Stimulated activated CD8-positive, alpha-beta memory T cell treated with anti-CD3 and anti-CD28 coated beads, Interleukin-15, amount 100 ng/mL, for 1 hour (primary cell): ENCODE measurements at regions not wholly inside any gene's neighbourhood (a gene's known extent, or its start where the extent isn't known, plus 50 kb on each side); places are given as distances from the start of the nearest gene placed in this dataset.

Experiments
- DNase-seq: peaks from one replicate; pipeline ENCODE4 v3.0.0-alpha.2; 2020; ENCODE audit warnings: low read depth

DNA sequence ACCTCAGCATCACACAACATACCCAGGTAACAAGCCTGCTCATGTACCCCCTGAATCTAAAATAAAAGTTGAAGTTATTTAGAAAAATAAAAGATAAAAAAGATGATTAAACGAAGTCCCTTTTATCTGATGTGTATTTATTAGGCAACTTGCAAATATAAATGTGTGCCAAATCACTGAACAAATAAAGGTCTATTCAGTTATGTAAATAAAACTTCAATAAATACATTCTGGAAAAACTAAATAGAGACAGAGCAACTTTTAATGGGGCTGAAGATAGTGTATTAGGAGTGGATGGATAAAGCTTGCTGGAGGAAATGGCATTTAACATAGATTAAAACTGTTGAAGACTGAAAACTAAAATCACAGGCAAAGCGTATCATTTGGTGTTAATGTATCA lies 678.0 kb upstream of the GRM7 start:
- no peak for DNase-seq

DNA sequence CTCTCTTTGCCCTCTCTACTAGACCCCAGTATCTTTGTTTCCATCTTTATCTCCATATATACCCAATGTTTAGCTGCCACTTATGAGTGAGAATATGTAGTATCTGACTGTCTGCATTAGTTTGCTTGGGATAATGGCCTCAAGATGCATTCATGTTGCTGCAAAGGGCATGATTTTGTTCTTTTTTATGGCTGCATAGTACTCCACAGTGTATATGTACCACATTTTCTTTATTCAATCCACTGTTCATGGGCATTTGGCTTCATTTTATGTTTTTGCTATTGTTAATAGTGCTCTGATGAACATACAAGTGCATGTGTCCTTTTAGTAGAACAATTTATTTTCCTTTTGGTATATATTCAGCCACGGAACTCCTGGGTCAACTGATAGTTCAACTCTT lies 671.5 kb upstream of the GRM7 start:
- DNase-seq, result no peak

DNA sequence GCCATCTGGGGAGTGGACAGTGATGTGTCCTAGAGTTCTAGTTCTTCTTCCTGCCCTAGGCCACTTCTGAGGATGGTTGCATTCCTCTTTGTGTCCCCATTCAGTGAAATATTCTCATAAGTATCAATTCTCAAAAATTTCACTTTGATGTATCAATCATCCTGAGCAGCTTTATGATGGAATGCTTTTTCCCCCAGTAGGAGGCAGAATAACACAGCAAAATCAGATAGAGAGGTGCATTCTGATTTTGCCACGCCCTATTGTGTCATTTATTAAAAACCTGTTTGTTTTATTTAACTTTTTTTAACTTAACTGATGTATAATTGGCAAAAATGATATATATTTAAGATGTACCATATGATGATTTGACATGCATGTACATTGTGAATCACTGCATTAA lies 656.0 kb upstream of the GRM7 start:
- DNase-seq, result no peak

DNA sequence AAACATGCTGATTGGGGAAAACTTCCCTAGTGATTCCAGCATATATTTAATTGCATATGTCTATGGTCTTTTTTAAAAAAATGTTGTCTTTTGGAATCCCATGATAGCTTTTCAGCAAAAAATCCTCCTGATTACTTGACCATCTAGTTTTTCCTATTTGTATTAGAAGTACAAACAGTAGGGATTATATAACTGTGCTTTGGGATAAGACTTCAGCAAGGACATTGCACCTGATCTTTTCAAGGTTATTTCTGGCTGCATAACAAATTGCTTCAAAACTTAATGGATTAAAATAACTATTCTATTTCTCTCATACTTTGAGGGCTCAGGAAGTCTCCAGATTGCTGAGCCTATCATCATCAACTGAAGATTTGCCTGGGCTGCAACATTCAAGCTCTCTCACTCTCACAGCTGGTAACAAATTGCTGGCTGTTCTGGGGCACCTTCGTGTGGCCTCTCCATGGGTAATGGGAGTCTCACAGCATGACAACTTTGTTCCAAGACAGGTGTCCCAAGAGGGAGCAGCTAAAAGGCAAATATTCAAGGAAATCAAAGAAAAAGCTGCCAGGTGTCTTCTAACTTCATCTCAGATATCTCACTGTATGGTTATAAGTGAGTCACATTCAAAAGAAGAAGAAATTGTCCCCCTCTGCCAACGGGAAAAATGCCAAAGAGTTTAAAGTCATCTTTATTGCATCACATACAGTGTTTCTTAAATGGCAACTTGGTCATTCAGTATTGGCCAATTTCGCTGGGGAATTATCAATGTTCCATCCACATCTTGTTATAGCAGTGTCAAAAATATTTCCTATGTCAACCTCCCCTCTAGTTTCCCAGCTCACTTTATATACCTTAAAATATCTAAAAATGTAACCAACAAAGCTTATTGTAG lies 644.5 kb upstream of the GRM7 start:
- DNase-seq, result no peak

DNA sequence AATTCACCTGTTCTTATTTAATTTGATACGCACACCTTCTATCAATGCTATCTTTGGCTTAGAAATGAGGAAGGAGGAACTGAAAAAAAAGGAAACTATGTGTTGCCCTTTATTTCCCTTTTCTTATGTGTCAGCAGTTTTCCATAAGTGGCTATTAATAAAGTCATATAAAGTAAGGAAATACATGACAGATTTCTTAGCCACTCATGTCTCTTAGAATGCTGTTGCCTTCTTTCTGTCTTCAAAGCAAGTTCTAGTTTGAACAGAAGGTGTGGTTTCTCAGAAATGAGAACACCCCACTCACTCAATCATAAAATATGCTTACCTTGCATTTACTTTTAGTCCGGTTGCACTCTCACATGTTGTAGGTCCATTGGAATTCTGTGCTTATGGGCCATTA lies 640.5 kb upstream of the GRM7 start:
- DNase-seq, result no peak

DNA sequence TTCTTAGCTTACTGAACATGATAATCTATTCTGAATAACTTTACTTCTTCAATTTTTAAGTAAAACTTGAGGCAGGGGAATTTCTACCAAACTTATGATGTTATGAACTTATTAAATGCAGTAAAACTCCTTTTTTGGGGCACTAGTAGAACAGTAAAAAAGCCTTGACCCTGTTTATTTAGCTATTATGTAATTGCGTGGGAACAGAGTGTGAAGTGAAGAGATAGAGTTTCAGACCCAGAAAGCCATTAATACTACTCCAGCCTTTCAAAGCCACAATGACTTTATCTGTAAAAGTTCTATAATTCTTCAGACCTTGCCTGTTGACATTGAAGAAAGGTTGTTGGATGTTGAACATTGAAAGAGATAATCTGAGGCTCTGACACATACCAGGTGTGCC lies 638.8 kb upstream of the GRM7 start:
- no peak for DNase-seq

DNA sequence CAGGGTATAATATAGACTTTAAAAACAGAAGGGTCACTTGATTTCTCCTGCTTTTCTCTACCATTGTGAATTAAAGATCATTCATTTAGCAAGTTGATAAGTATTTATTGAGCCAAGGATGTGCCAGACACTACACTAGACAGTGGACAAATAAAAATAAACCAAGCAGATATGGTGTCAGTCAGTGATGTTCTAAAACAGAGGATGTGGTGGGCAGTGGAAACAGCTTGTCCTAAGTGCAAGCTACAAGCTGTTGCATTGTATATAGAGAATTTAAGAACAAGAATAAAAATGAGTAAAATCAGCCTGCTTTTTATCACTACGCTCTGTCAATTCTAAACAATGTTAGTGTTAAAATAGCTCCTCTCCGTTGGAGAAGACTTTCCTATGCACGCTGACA lies 637.3 kb upstream of the GRM7 start:
- DNase-seq, result no peak

DNA sequence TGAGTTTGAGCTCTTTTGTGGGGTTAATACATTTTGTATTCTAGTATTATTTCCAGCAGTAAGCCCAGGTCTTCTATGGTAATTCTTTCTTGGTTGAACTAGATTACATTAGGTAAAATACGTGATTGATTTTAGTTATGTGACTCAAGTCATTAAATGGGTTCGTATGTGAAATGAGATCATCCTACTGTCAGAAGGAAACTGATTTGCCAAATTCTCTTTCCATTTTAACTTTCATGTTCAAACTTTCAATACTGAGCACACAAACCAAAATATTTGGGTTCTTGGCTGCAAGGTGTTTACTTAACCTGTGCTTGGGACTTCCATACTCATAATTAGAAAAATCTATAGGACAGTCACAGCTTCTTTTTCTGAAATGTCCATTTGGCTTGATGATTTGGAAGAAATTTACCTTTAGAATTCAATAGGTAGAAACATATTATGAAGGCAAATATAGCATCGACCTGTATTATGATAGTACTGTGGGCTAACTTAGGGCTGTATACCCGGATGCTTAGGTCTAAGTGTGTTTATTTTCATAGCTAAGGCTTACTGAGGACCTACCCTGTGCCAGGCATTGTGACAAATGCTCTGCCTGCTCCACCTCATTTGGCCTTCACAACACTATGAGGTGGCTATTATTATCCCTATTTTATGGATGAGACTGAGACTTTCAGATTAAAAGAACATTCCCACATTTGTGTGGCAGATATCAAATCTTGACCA lies 631.8 kb upstream of the GRM7 start:
- DNase-seq, result no peak

DNA sequence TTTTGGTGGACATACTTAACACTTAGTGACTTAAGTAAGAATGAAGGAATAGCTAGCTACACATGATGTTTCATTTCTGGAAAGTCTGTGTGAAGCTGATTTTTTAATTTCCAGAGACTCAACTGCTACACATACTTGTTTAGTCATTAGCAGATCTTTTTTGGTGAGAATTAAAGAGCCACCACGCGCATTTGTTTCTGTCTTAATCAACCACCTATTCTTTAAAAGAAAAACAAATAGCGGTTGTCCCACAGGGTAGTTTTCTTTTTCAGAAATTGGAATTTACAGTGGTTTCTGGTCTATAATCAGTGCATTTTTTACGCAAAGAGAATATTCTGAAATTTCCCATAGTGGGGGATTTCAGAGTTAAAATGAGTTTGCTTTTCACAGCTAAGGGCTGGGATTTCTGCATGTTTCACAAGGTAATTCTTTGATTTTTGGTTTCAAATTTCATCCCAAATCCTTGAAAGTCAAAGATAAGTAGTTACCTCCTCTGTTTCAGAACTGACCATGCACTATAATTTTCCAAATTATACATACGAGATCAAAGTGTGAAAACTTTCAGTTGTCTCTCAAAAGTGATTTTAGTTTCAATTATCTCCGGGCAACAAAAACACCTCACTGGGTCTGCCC lies 631.0 kb upstream of the GRM7 start:
- DNase-seq, result no peak

DNA sequence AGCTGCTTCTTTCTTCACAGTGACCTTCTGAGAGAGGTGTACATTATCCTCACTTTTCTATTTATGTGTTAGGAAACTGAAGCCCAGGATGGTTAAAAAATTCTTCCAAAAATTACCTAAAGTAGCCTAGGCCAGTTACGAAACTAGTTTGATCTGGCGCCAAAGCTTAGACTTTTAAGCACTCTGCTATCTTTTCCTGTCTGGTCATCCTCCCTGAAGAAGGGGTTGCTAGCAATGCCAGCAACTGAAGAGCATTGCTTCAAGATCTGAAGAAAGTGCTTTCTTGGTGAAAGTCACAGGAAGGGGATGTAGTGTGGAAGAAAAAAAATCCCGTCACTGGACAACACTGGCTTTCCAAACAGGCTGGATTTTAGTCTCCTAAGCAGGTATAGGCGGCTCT lies 618.8 kb upstream of the GRM7 start:
- no peak for DNase-seq

DNA sequence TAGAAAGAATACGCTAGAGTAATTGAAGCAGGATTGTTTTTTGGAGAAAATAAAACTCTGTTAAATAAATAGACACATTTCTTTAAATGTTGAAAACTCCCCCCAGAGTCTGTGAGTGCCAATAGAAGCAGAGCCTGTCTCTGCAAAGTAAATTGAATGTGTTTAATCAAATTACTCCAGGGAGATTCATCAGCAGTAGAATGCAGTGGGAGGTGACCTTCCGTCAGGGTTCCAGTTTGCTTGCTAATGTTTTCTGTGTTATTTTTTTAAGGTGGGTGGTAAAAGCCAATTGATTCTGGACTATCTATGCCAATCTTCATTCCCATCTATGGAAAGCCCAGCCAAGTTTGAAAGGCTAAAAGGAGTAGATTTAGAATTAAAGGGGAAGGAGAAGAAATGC lies 612.4 kb upstream of the GRM7 start:
- DNase-seq, result no peak

DNA sequence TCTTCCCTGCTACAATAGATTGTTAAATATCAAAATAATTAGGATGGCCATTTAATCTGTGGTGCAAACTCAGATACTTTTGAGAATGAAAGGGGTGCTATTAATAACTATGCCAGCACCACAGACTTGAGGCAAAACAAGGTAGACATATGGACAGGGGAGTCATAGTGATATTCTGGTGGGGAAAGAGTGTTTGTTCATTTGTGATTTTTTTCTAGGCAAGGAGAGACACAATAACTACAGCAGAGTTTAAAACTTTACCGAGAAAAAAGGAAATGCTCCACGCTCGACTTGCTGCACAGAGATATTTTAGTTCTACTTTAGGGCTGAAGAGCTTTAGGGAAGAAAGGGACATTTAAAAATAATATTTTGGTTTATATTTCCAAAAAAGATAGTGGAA lies 611.2 kb upstream of the GRM7 start:
- DNase-seq, result no peak

DNA sequence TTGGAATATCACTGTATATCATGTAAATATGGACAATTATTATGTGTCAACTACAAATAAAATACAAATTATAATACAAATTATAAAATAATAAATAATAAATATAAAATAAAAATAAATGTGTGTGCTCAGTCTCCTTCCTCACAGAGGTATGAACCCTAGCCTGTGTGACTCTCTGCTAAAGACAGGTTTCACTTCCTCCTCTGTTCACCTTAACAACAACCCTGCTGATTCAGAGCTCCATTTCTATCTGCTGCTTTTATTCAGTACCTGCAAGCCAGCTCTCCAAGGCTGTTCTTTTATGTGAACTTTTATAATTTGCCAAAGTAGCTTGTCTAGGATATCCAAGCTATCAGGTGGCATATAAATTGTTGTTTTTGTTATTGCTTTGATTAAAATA lies 610.7 kb upstream of the GRM7 start:
- no peak for DNase-seq

DNA sequence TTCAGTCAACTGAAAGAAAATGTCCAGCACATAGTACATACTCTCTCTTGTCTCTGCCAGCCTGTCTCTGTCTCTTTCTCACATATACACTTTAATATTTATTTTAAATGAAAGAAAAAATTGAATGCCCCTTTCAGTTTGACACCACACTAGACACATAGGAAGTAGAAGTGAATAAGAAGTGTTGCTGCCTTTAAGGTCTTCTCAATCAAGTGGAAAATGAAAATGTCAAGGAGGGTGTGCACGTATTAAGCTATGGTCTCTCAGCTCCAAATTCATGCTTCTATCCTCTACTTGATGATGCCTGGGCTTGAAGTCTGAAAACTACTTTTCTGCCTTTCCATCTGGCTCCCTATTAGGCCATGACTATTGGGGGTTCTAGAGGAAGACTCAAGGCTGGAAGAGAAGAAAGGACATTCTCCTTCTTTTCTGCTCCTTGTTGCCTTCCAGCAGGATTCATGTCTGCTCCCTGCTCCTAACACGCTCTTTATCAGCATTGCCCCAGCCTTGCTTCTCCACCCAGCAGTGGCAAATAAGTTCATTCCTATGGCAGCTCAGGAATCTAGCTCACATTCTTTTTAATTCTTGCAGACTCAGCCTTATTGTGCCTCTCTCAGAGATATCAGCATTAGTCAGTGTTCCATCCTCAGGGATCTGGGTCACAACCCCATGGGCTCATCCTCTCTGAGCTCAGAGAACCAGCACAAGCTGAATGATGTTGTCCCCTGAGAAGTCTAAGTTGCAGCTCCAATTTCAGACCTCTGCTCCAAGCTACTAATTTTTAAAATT lies 609.1 kb upstream of the GRM7 start:
- DNase-seq, result no peak

DNA sequence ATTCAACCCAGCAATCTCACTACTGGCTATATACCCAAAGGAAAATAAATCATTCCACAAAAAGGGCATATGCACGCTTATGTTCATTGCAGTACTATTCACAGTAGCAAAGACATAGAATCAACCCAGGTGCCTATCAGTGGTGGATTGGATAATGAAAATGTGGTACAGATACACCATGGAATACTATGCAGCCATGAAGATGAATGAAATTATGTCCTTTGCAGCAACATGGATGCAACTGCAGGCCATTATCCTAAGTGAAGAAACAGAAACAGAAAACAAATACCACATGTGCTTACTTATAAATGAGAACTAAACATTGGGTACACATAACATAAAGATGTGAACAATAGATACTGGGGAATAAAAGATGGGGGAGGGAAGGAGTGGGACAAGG lies 606.4 kb upstream of the GRM7 start:
- no peak for DNase-seq

DNA sequence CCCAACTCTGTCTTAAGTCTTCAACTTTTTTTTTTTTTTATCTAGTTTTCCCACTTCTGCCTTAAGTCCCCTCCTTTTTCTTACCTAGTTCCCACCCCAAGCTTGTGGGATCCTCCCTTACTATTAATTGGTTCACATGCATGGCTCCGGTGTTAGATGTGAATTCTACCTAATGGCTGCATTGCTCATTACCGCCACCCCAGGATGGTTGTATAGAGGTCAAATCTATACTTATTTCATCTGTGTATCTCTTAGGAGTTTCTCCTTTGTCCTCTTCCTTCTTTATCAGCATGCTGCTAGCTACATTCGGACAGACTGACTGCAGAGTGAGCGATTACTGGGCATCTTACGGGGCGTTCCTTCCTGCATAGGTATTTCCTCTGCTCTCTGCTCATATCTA lies 605.7 kb upstream of the GRM7 start:
- no peak for DNase-seq

DNA sequence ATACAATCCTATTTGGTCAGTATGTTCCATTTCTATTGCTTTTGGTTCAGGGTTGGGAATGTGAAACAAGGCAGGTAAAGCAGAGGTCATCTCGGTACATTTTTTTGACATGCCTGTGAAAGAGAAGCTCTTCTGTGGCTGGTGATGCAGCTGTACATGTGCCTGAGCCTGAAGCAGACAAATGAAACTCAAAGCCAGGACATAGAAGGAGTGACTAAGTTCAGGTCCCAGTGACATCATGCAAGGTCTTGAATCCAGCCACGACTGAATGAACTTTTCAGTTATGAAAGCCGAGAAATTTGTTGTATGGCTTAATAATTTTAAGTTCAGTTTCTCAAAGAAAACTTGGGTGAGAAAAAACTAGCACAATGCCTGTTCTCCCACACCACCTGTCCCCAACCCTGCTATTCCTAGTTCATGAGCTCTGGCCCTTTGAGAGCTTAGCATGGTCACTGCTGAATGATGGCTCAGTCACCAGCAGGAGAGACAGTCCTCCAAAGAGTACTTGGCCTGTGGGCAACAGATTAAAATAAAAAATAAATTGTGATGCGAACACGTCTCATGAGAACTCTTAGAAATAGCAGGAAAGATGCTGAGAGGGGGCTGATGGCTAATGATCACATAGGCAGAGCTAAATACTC lies 600.2 kb upstream of the GRM7 start:
- DNase-seq, result no peak

DNA sequence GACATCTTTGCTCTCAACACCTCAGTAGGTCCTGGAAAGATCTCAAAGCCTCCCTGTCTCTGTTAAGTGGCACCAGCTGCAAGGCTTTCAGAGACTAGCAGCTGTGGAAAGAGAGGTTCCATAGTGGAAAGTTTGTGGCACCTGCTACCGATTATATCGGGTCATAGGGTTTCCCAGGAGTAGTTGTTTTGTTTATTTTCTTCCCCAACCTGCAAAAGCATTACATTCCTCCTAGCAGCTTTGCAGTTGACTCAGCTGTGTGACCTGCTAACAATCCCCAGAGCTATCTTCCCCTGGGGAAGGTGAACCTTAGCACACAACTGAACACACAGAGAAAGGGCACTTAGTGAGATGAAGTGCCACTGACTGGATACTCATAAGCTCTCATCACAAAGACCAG lies 598.9 kb upstream of the GRM7 start:
- DNase-seq, result no peak

DNA sequence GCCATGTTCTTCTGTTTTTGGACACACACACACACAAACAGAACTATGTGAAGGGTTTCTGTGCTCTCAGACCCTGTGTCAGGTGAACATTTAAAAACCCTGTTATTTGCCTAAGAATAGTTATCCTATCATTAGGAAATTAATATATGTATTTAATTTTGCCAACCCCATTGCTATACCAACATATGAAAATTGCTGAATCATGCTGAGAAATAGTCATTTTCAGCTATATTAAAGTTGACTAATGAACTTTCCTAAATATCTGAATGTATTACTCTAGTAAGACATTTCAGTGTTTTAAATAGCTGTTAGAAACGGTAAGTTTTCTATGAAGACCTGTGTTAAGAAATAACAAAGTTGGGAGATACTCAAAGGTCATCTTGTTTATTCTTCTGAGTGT lies 596.9 kb upstream of the GRM7 start:
- no peak for DNase-seq

DNA sequence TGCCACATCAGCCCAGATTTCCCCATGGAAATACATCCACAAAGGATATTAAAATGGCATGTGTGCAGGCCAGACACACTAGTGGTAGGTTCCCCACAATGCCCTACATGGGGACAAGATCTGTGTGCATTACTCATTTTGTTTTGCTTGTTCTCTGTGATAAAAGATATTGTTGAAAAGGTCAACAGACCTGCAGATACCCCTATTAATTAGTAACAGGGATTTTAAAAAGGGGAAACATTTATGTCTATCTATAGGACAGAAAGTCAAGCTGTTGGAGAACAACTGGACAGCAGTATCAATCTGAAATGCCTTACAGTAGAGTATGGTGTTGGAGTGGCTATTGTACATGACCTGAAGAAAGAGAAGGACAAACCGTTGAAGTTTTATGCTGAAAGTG lies 596.0 kb upstream of the GRM7 start:
- DNase-seq, result no peak

DNA sequence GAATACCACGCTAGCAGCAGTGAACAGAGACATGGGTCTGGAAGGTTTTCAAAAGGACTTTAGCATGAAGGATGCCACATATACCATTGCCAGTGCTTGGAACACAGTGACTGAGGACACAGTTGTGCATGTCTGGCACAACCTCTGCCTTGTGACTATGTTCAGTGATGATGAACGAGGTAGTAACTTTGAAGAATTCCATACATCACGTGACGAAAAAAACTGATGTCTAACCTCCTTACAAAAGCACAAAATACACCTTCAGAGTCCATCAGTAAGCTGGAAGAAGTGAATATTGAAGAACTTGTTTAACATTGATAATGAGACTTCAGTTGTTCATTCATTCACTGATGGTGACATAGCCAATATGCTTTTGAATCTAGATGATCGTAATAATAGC lies 594.8 kb upstream of the GRM7 start:
- no peak for DNase-seq

DNA sequence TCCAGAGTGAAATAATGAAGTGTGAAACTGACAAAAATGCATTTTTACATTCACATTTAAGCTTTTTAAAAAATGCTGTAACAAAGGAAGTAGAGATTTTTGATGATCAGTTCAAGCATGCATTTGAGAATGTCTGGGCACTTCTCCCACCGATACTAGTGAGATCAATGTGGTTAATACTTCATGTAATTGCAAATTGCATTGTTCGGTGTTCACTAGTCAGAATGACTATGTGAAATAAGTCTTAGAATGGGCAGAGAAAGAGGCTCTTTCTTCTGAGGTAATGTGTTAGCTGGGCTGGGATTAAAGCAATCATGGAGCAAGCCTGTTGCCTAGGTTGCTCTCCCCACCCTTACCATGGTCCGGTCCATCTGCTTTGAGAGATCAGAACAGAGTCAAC lies 587.0 kb upstream of the GRM7 start:
- DNase-seq, result no peak
